ENCODE measurements at regions not wholly inside any gene's neighbourhood (a gene's known extent, or its start where the extent isn't known, plus 50 kb on each side); places are given as distances from the start of the nearest gene placed in this dataset.

DNA sequence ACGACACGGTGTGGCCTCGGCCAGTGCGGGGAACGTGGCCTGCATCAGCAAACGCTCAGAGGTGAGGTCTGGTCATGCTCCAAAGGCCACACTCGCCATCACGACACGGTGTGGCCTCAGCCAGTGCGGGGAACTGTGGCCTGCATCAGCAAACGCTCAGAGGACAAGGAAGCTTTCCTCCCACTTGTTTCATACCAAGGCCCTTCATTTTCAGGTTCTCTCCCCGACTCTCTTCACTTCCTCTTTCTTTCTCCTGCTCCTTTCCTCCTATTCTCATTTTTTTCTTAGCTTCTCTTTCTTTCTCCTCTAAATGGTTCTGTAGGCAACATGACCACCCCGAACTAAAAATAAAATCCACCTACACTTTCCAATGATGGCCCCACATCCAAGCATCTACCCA is 384.4 kb upstream of the SHH start:
- Mint-ChIP-seq H3K9me3 (no peaks in the 10 kb centered on the region), H3K4me1 (no peaks in the 10 kb centered on the region), H3K36me3 (ENCODE audit: low read depth) (no peaks in the 10 kb centered on the region), H3K27ac (no peak overlapping the region), H3K27me3 (no peaks in the 10 kb centered on the region), H3K4me3 (no peak overlapping the region)
- ATAC-seq (ENCODE audit: low read depth) (no peak), DNase-seq (no peak)
- intact Hi-C loops (cut with micrococcal nuclease) = no loop called here
- POLR2A ChIA-PET = no interaction called here
- no peak for TF ChIP-seq CTCF (IDR thresholded peaks at IDR 0.05)
- CTCF ChIA-PET = no interaction called here

- ChIA-PET POLR2A (no interaction called here), CTCF (no interaction called here)
- intact Hi-C loops (cut with micrococcal nuclease) = no loop called here
- TF ChIP-seq CTCF (IDR thresholded peaks at IDR 0.05) = no peak
- no peaks in the 10 kb centered on the region for H3K4me1 Mint-ChIP-seq
- H3K27ac Mint-ChIP-seq = no peak overlapping the region
- H3K4me3 Mint-ChIP-seq = no peak overlapping the region
- H3K36me3 Mint-ChIP-seq (ENCODE audit: low read depth) = no peaks in the 10 kb centered on the region
- no peak for DNase-seq
- H3K9me3 Mint-ChIP-seq = no peaks in the 10 kb centered on the region
- ATAC-seq (ENCODE audit: low read depth) = no peak
- H3K27me3 Mint-ChIP-seq = no peaks in the 10 kb centered on the region
These were observed 383.0 kb upstream of the SHH start for GRCh38 chr7:156195276-156195675.

- ChIA-PET POLR2A (no interaction called here), CTCF (no interaction called here)
- no peaks in the 10 kb centered on the region for H3K4me1 Mint-ChIP-seq
- no peak overlapping the region for H3K4me3 Mint-ChIP-seq
- no peak overlapping the region for H3K27ac Mint-ChIP-seq
- no peaks in the 10 kb centered on the region for H3K36me3 Mint-ChIP-seq (ENCODE audit: low read depth)
- no peak for DNase-seq
- H3K9me3 Mint-ChIP-seq = no peaks in the 10 kb centered on the region
- TF ChIP-seq CTCF (IDR thresholded peaks at IDR 0.05) = no peak
- no peak for ATAC-seq (ENCODE audit: low read depth)
- intact Hi-C loops (cut with micrococcal nuclease) = no loop called here
- H3K27me3 Mint-ChIP-seq = no peaks in the 10 kb centered on the region
These were observed 382.6 kb upstream of the SHH start for GRCh38 chr7:156194813-156195212.

GRCh38 chr7:156192921-156193320 is 380.7 kb upstream of the SHH start:
- no peaks in the 10 kb centered on the region for H3K4me1 Mint-ChIP-seq
- no peak overlapping the region for H3K4me3 Mint-ChIP-seq
- H3K36me3 Mint-ChIP-seq (ENCODE audit: low read depth) = no peaks in the 10 kb centered on the region
- intact Hi-C loops (cut with micrococcal nuclease) = no loop called here
- H3K27ac Mint-ChIP-seq = no peak overlapping the region
- POLR2A ChIA-PET = no interaction called here
- TF ChIP-seq CTCF (IDR thresholded peaks at IDR 0.05) = no peak
- no peak for DNase-seq
- no peaks in the 10 kb centered on the region for H3K9me3 Mint-ChIP-seq
- no peak for ATAC-seq (ENCODE audit: low read depth)
- CTCF ChIA-PET = no interaction called here
- H3K27me3 Mint-ChIP-seq = no peaks in the 10 kb centered on the region

DNA sequence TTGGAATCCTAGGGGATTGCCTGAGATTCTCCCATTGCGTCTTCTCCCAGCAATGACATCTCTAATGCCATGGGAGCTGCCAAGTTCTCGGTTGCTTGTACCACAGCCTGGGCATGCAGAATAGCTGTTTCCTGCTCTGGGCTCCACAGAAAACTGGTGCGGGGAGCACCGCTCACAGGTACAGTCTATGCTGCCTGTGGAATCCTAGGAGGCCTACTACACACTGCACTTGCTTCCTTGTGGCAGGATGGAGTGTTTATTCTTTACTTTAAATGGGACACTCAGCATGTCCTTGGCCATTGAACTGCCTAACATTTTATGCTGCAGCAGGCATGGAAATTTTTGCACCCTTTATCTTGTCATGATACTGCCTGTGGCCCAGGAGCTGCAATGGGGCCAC is 378.8 kb upstream of the SHH start:
- H3K9me3 Mint-ChIP-seq = peaks cover 2% of the 10 kb centered on the region

More for the DNA sequence above, 378.8 kb upstream of the SHH start:
- Mint-ChIP-seq H3K27me3 (no peaks in the 10 kb centered on the region), H3K4me1 (no peaks in the 10 kb centered on the region), H3K36me3 (ENCODE audit: low read depth) (no peaks in the 10 kb centered on the region), H3K27ac (no peak overlapping the region), H3K4me3 (no peak overlapping the region)
- intact Hi-C loops (cut with micrococcal nuclease) = no loop called here
- DNase-seq = no peak
- ChIA-PET POLR2A (no interaction called here), CTCF (no interaction called here)
- no peak for ATAC-seq (ENCODE audit: low read depth)
- no peak for TF ChIP-seq CTCF (IDR thresholded peaks at IDR 0.05)

All from activated B cell treated with CpG ODN at 0.5 μM for 24 hours (primary cell).